Natural killer cell (primary cell): ENCODE measurements at regions not wholly inside any gene's neighbourhood (a gene's known extent, or its start where the extent isn't known, plus 50 kb on each side); places are given as distances from the start of the nearest gene placed in this dataset.

Experiments used
- ATAC-seq, 3 donors: fragments of 150-1000 bp in 2 of 3; fragments of 200-7000 bp in 1 of 3; cut with Tn5 transposase; 1 replicate in 1 of 3; 2 replicates in 2 of 3; pipeline ENCODE4 v1.10.0; 2021; ENCODE audit warnings: mild to moderate bottlenecking in 2 of 3, moderate library complexity in 2 of 3
- DNase-seq, 2 donors: peaks; one replicate each; pipeline versions ENCODE4 v3.0.0 to v3.0.0-alpha.2; 2013 to 2021; ENCODE audit warnings: mixed read lengths in 1 of 2
- H3K27ac ChIP-seq: one replicate; pipeline ENCODE4 v1.5.1; 2013; ENCODE audit warnings: mild to moderate bottlenecking, low read length
- H3K27me3 ChIP-seq: one replicate; pipeline ENCODE4 v1.6.1; 2013; ENCODE audit warnings: low read length; ENCODE audit not compliant: control insufficient read depth, insufficient read depth
- H3K36me3 ChIP-seq: one replicate; pipeline ENCODE4 v1.6.1; 2013; ENCODE audit warnings: low read length; ENCODE audit not compliant: control insufficient read depth, insufficient read depth
- H3K4me1 ChIP-seq: one replicate; pipeline ENCODE4 v1.6.1; 2013; ENCODE audit warnings: low read length; ENCODE audit not compliant: control insufficient read depth, insufficient read depth
- H3K4me3 ChIP-seq: one replicate; pipeline ENCODE4 v1.5.1; 2013; ENCODE audit warnings: low read length
- H3K9me3 ChIP-seq: one replicate; pipeline ENCODE4 v1.6.1; 2013; ENCODE audit warnings: low read length; ENCODE audit not compliant: control insufficient read depth, insufficient read depth
- H3K27ac Mint-ChIP-seq, 2 donors: one replicate each; pipeline ENCODE4 v1.8.0; 2022; ENCODE audit warnings: mild to moderate bottlenecking in 2 of 2, mixed read lengths in 2 of 2, moderate library complexity in 1 of 2
- H3K27me3 Mint-ChIP-seq, 2 donors: one replicate each; pipeline ENCODE4 v1.8.0; 2022; ENCODE audit warnings: low read depth in 2 of 2, mixed read lengths in 2 of 2
- H3K36me3 Mint-ChIP-seq: one replicate; pipeline ENCODE4 v1.8.0; 2022; ENCODE audit warnings: mixed read lengths
- H3K4me1 Mint-ChIP-seq, 2 donors: one replicate each; pipeline ENCODE4 v1.8.0; 2022; ENCODE audit warnings: mixed read lengths in 2 of 2
- H3K4me3 Mint-ChIP-seq: one replicate; pipeline ENCODE4 v1.8.0; 2022; ENCODE audit warnings: mild to moderate bottlenecking, moderate library complexity, mixed read lengths
- H3K9me3 Mint-ChIP-seq, 2 donors: one replicate each; pipeline ENCODE4 v1.8.0; 2022; ENCODE audit warnings: mixed read lengths in 2 of 2
- WGBS: methylation state at CpG from one replicate; pipeline ENCODE4 v1.1.7; 2013; ENCODE audit warnings: missing lambda C conversion rate; ENCODE audit not compliant: insufficient coverage; 5-methylcytosine and 5-hydroxymethylcytosine counted together
- intact Hi-C: fragments of 100-400 bp; cut with micrococcal nuclease; formaldehyde crosslinking; loops from one replicate; pipeline ENCODE4 v1.14.2; 2022
- TF ChIP-seq, protein P1 (sequence below): fragments of 200-600 bp; IDR thresholded peaks from one replicate; pipeline ENCODE4 v1.8.0; 2022; ENCODE audit warnings: antibody characterized with exemption

DNA sequence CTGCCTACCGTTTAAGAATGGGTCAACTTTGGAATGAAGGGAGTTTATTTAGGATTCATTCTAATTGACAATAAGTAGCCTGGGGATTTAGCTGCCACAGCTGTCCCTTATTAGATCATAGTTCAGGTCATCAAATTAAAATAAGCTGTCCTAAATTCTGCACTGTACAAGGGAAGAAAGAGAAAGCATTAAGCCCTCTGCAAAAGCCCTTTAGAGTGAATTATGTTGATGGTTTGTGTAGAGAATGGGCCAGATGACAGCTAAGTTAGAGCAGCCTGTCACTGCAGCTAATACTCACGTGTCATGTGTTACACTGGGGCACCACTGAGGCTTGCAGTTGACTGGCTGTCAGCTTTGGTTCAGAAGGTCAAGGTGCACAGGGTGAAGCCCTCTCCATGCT, 737.1 kb upstream of the SLC10A2 start:
- peaks cover 4 to 8% of the 10 kb centered on the region in 2 donors for H3K9me3 Mint-ChIP-seq
- no peaks in the 10 kb centered on the region for H3K36me3 ChIP-seq
- no peak overlapping the region for H3K4me3 ChIP-seq
- H3K27ac ChIP-seq: no peak overlapping the region
- no peaks in the 10 kb centered on the region for H3K4me1 ChIP-seq
- ATAC-seq (no peak), DNase-seq (no peak)
- H3K27me3 ChIP-seq: no peaks in the 10 kb centered on the region
- H3K27me3 Mint-ChIP-seq: no peaks in the 10 kb centered on the region
- no peaks in the 10 kb centered on the region for H3K36me3 Mint-ChIP-seq
- TF ChIP-seq, protein P1, sequence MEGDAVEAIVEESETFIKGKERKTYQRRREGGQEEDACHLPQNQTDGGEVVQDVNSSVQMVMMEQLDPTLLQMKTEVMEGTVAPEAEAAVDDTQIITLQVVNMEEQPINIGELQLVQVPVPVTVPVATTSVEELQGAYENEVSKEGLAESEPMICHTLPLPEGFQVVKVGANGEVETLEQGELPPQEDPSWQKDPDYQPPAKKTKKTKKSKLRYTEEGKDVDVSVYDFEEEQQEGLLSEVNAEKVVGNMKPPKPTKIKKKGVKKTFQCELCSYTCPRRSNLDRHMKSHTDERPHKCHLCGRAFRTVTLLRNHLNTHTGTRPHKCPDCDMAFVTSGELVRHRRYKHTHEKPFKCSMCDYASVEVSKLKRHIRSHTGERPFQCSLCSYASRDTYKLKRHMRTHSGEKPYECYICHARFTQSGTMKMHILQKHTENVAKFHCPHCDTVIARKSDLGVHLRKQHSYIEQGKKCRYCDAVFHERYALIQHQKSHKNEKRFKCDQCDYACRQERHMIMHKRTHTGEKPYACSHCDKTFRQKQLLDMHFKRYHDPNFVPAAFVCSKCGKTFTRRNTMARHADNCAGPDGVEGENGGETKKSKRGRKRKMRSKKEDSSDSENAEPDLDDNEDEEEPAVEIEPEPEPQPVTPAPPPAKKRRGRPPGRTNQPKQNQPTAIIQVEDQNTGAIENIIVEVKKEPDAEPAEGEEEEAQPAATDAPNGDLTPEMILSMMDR: no peak
- WGBS: 37% methylated on average over 1 of the region's 2 CpGs
- no peak overlapping the region for H3K27ac Mint-ChIP-seq
- no peaks in the 10 kb centered on the region for H3K9me3 ChIP-seq
- no peaks in the 10 kb centered on the region for H3K4me1 Mint-ChIP-seq
- no peak overlapping the region for H3K4me3 Mint-ChIP-seq
- intact Hi-C loops: no loop called here

DNA sequence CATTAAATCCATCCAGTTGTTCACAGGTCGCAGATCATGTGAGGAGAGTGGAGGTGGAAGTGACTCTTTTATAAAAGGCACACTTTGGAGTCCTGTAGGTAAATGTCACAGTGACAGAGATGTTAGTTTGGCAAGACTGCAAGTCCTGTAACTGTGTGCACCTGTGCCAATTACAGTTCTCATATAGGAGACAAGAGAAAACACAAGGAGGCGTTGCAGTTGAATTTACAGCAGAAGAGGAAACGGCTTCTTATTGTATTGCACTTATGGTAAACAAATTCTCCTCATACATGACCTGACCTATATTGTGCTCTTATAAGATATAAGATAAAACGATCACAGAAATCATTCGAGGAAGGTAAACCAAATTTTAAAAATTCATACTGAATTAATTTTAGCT, 732.8 kb upstream of the SLC10A2 start:
- no peak overlapping the region for H3K4me3 ChIP-seq
- ATAC-seq (no peak), DNase-seq (no peak)
- no peak overlapping the region for H3K27ac ChIP-seq
- no peaks in the 10 kb centered on the region for H3K27me3 Mint-ChIP-seq
- H3K36me3 ChIP-seq: no peaks in the 10 kb centered on the region
- no peak overlapping the region for H3K27ac Mint-ChIP-seq
- 60% methylated on average over 2 of the region's 5 CpGs for WGBS
- H3K4me1 Mint-ChIP-seq: no peaks in the 10 kb centered on the region
- no peaks in the 10 kb centered on the region for H3K36me3 Mint-ChIP-seq
- no peaks in the 10 kb centered on the region for H3K4me1 ChIP-seq
- TF ChIP-seq, protein P1: no peak
- H3K27me3 ChIP-seq: no peaks in the 10 kb centered on the region
- H3K9me3 Mint-ChIP-seq: peaks cover 9 to 10% of the 10 kb centered on the region in 2 donors
- H3K9me3 ChIP-seq: peaks cover 3% of the 10 kb centered on the region
- H3K4me3 Mint-ChIP-seq: no peak overlapping the region
- intact Hi-C loops: no loop called here

DNA sequence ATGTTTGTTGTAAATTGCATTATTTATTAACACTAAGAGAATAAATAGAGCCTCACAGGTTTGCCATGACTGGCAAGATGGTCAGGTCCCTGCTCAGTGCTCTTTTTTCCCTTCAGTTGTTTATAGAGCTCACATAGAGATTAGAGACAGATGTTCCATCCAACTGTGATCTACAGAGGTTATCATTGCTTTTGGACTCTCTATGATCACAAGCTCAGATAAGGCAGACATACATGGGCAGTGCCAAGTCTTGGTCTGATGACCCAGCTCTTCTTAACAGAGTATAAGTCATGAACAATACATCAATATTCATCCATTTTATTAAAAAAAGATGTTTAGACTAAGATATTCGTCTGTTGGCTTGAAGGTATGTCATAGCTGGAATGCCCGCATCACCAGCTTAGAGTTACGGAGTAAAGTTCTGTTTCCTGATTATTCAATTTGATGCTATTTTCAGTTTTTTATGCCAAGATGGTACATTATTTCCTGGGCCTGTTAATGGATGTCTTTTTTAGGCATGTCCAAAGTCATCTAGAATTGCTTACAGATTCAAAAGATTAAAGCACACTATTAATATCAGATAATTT, 729.8 kb upstream of the SLC10A2 start:
- Histone ChIP-seq H3K36me3 (no peaks in the 10 kb centered on the region), H3K4me1 (no peaks in the 10 kb centered on the region), H3K9me3 (peaks cover 10% of the 10 kb centered on the region), H3K27ac (no peak overlapping the region), H3K4me3 (no peak overlapping the region), H3K27me3 (no peaks in the 10 kb centered on the region)
- WGBS: 63% methylated on average over 3 of the region's 3 CpGs
- intact Hi-C loops: no loop called here
- no peaks in the 10 kb centered on the region for H3K36me3 Mint-ChIP-seq
- DNase-seq: no peak
- no peaks in the 10 kb centered on the region for H3K27me3 Mint-ChIP-seq
- TF ChIP-seq, protein P1: no peak
- no peak overlapping the region for H3K4me3 Mint-ChIP-seq
- no peak overlapping the region for H3K27ac Mint-ChIP-seq
- H3K4me1 Mint-ChIP-seq: no peaks in the 10 kb centered on the region
- peaks cover 18% of the 10 kb centered on the region in 2 donors for H3K9me3 Mint-ChIP-seq
- ATAC-seq: no peak

DNA sequence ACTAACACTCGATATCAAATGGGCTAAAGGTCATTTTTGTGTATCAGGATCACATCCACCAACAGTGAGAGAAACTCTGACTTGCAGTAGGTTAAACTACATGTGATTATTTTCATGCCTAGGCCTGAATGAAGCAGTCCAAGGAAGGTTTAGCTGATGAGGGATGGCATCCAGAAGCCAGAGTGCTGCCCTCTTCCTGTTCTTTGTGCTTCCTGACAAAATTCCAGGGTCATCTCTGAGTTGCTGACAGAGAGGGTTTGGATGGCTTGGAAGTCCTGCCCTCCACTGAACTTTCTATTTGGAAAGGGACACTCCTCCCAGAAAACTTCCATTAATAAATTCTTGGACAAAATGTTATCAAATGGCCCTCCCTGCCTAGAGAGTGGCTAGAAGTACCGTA, 728.3 kb upstream of the SLC10A2 start:
- Histone ChIP-seq H3K27ac (no peak overlapping the region), H3K4me1 (no peaks in the 10 kb centered on the region), H3K9me3 (peaks cover 10% of the 10 kb centered on the region), H3K36me3 (no peaks in the 10 kb centered on the region), H3K4me3 (no peak overlapping the region), H3K27me3 (no peaks in the 10 kb centered on the region)
- H3K4me1 Mint-ChIP-seq: no peaks in the 10 kb centered on the region
- no peaks in the 10 kb centered on the region for H3K36me3 Mint-ChIP-seq
- no peaks in the 10 kb centered on the region for H3K27me3 Mint-ChIP-seq
- TF ChIP-seq, protein P1: no peak
- intact Hi-C loops: no loop called here
- H3K27ac Mint-ChIP-seq: no peak overlapping the region
- ATAC-seq: no peak
- peaks cover 14 to 17% of the 10 kb centered on the region in 2 donors for H3K9me3 Mint-ChIP-seq
- 95% methylated on average over 2 of the region's 2 CpGs for WGBS
- DNase-seq: no peak
- no peak overlapping the region for H3K4me3 Mint-ChIP-seq
